ENCODE measurements at regions not wholly inside any gene's neighbourhood (a gene's known extent, or its start where the extent isn't known, plus 50 kb on each side); places are given as distances from the start of the nearest gene placed in this dataset.

DNA sequence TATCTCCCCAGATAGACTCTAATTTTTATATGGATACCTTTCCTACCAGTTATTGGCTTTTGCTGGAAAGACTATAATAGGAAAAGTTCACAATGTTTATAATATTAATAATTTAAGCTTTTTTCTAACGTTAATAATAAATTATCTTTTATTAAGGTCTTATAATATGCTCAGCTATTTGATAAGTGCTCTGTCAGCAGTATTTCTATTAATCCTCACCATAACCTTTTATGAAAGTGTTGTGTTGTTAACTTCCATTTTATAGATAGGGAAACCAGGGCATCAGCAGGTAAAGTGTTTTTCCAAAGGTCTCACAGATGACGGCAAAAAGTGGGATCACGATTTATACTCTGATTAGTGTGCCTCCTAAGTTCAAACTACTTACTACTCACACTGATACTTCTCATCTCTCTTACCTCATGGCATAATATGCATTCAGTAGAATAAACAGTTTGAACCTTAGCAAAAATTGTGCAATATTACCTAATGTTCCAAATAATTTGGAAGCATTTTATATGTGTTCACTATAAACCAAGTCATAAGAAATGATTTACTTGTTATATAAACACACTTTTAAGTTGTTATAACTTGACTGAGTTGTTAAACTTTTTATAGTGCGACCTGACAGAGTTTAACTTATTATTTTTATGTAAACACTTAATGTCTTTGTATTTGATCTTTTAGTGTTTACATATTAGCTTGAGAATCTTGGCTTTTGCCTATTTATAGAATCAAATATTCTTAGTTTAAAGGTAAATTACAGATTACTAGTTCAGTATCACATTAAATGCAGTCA, 274.9 kb upstream of the DCBLD2 start:
- no peak for DNase-seq

DNA sequence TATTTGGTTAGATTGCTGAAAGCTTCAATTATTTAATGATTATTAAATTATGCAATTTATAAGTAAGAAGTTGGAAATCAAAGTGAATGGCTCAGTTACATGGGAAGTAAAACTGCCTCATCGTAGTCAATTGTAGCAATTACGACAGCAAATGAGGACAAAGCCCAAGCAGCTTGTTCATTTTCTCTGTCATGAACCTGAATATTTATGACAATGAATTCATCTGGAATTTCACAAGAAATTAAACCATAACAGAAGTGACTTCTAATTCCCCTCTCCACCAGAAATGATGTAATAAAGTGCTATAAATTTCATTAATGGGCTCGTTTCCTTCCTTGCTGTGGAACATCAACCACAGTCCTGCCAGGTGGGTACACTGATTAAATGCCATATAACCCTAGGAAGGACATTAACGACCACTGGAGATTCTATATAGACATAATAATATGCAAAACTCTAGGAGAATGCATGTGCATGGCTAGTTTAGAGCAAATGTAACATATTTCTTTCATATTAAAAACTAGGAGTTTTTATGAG, 273.8 kb upstream of the DCBLD2 start:
- no peak for DNase-seq

DNA sequence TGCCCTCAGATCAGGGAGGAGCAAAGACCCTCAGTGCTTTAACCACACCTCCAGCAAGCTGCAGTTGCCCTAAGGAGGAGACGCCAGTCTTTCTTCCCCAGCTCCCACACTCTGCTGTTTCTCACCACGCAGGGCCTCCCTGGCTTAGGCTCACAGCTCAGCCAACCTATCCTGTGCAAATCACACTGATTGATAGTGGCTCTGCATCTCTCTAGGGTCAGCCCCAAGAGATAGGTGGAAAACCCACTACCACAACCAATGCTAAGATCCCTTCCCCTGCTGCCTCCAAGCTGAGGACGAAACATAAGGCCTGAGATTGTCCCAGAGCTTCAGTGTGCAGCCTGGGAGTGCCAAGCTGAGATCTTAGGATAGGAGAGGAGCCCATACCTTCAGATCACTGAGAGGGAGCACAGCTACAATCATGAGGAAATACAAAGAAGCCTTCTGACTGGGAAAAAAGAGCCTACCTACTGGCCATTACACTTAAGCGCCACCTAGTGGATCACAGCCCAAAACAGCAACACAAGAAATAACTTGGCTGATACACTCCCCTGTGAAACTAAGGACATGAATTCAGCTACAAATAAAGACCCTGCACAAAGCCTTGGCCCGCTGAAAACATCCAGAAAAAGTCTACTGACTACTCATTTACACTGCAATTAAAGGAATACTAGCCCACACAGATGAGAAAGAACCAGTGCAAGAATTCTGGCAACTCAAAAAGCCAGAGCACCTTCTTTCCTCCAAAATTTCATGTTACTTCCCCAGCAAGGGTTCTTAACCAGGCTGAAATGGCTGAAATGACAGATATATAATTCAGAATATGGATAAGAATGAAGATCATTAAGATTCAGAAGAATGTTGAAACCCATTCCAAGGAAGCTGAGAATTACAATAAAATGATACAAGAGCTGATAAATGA, 271.5 kb upstream of the DCBLD2 start:
- DNase-seq, result peak; percentile 29 to 52

DNA sequence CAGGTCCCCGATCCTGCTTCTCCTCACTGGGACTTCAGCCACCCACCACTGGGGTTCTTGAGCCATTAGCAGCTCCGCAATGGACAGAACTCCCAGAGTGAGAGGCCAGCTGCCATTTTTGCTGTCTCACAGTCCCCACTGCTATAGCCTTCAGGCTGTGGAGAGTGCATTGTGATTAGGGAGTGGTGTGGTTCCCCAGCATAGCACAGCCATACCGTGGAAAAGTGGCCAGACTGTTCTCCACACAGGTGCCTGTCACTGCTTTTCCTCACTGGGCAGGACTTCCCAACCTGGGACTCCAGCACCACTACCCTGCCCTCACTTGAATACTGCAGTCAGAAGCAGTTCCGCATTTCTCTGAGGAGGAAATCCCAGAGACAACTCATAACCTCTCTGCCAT, 270.3 kb upstream of the DCBLD2 start:
- no peak for DNase-seq

DNA sequence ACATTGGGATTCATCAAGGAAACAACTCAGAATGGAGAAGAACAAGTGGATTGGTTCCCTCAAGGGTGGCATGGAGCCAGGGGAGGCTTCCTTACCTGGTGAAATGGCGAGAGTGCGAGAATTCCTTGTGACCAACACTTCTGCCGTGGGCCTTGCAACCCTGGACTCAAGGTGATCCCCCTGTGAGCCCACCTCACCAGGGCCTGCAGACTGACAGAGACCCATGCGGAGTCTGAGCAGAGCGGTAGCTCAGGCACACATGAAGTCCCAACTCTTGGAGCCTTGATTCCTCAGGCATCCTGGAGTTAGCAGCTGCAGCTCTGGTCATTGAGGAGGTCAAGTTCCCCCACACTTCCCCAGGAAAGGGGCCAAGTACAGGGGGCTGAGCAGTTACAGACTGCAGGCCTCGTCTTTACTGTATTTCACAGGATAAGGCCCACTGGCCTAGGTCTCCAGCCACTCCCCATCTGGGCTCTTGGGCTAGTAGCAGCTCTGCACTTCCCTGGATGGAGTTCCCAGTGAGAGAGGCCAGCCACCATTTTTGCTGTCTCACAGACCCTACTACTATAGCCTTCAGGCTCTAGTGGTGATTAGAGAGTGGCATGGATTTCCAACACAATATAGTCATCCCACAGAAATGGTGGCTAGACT, 269.5 kb upstream of the DCBLD2 start:
- DNase-seq, result no peak

DNA sequence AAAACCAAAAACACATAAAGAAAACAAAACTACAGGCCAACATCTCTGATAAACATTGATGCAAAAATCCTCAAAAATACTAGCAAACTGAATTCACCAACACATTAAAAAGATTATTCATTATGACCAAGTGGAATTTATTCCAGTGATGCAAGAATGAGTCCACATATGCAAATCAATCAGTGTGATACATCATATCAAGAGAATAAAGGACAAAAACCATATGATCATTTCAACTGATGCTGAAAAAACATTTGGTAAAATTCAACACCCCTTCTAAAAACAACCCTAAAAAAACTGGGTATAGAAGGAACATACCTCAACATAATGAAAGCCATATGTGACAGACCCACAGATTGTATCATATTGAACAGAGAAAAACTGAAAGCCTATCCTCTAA, 265.6 kb upstream of the DCBLD2 start:
- no peak for DNase-seq

DNA sequence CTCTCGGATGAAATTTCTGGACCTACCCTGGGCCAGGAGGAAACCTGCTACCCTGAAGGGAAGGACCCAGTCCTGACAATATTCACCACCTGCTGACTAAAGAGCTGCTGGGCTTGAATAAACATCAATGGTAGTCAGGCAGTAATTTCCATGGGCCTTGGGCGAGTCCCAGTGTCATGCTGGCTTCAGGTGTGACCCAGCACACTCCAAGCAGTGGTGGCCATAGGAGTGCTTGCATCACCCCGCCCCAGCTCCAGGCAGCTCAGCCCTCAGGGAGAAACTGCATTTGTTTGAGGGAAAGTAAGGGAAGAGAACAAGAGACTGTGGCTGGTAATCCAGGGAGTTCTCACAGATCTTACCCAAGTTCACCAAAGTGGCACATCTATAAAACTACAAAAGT, 261.8 kb upstream of the DCBLD2 start:
- no peak for DNase-seq

DNA sequence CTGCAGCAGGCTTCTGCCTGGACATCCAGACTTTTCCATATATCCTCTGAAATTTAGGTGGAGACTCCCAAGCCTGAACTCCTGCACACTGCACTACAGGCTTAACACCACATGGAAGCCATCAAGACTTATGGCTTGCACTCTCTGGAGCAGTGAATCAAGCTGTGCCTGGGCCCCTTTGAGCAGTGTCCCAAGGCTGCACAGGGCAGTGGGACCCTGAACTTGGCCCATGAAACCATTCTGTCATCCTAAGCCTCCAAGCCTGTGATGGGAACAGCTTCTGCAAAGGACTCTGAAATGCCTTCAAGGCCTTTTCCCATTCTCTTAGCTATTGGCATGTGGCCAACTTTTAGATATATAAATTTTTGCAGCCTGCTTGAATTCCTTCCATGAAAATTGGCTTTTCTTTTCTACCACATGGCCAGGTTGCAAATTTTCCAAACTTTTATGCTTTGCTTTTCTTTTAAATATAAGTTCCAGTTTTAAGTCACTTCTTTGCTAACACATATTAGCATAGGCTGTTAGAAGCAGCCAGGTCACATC, 257.8 kb upstream of the DCBLD2 start:
- no peak for DNase-seq

DNA sequence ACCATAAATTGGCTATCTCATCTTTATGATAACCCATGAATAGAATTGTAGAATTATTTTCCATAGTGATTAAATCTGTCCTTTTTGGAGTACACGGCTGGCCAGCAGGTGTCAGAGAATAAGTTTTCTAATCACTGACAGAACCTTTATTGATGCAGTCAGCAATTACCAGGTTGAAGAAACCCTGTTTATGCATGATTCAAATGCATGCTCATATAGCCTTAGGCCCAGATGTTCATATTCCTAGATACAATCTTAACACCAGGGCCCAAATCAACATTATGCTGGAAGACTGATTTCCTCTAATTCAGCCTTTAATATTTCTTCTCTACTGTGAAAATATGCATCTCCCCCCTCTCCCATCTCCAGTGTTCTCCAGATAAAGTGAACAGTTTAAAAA, 243.5 kb upstream of the DCBLD2 start:
- no peak for DNase-seq

DNA sequence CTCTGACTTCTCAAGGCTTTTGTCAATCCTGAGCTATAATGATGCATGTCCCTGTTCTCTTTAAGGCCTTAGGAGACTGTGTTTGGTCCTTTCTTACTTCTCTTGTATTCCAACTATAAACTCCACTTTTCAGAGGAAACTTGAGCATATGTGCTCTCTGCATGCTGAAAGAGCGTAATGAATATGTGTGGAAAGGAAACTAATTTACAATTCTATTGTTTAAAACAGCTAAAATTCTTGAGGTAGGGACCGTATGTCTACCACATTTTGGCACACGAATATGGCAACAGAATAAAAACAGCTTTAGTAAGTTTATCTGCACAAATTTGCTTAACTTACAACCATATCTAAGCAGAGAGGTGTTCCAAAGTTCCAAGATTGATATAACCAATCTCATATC, 242.0 kb upstream of the DCBLD2 start:
- no peak for DNase-seq

DNA sequence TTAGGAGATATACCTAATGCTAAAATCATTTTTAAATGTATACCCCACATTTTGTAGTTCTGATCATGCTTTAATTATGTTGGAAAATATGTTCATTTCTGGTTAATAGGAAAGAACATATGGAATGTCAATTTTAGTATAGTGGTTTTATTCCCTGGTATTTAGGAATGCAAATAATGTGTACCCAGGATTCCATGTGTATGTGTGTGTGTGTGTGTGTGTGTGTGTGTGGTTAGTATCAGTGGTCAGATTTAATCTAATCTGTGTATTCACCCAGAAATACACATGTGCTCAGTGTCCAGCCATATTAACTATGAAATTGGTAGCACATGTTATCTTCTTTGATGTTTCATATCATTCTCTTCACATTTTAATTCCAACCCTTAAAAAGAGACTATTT, 233.5 kb upstream of the DCBLD2 start:
- no peak for DNase-seq

DNA sequence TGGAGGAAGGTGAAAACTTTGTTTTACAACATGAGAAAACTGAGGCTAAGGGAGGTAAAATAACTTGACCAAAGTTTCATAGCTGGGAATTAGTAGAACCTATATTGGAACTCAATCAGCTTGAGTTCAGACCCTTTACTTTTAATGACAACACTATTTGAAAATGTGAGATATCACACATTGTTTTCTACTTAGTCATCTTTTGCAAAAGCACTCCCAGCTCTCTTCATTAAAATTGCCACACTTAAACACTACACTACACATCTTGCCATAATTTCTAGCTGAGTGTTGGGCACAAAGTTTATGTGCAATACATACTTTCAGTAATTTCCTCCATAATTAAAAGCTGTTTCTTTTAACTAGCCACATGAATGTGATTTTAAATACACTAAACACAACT, 230.4 kb upstream of the DCBLD2 start:
- no peak for DNase-seq

DNA sequence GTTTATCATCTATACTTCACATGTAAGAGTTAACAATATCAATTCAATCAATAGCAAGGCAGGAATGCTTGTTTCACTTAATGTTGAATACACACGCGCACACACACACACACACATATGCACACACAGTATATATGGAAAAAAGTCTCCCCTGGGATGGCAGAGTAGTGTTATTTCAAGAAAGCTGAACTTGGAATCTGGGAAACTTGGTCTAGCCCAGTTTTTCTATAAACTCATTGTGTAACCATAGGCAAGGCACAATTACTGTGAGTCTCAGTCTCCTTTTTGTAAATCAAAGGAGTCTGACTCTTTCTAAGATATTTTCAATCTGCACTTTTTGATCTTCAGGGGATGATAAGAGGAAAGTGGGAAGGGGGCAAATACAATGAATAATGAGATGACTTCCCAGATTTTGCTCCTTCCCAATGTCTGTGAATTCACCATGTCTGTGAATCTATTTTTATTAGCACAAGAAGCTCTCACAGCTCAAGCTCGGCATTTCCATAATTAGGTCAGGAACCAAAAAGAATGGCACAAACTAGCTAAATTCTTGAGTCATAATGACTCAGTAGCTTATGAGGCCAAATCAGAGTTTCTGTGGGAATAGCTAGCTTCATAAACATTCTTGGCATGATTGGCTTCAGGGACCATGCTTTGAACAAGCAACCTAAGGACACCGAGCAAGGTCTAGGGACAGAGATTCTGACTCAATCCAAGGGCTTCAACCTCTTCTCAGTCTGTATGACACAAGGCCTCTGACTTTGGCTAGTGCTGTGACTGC, 227.4 kb upstream of the DCBLD2 start:
- DNase-seq, result no peak

DNA sequence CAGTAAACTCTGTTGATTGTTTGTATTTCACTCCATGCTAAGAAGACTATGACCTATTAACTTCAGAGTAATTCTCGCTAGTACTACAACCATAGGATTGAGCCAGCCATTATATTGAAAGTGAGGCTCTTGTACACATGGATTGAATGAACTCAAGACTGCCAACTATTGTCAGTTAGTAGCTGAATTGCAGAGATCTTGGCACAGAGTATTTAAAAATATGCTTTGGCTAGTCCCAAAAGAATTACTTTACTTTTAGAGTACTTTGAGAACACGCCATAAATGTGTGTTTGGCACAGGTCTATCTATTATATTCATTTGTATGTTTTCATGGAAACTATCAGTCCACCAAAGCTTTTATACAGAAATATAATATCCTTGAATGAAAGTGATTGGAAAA, 226.7 kb upstream of the DCBLD2 start:
- no peak for DNase-seq

DNA sequence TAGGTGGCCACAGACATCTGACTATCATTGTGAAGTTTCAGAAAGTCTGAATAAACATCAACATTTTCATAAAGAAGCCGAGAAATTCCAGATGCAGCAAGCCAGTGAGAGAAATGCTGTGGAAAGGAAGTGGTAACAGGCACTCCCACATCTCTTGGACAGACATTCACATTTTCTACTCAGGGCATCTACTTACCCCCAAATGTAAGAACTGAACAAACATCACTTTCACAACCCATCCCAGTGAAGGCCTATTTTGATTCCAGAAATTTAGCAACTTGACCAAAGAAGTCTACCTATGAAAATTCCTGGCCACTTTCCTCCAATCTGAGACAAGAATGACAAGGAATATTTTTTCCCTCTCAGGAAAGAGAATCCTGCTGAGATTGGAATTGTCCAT, 224.8 kb upstream of the DCBLD2 start:
- no peak for DNase-seq

DNA sequence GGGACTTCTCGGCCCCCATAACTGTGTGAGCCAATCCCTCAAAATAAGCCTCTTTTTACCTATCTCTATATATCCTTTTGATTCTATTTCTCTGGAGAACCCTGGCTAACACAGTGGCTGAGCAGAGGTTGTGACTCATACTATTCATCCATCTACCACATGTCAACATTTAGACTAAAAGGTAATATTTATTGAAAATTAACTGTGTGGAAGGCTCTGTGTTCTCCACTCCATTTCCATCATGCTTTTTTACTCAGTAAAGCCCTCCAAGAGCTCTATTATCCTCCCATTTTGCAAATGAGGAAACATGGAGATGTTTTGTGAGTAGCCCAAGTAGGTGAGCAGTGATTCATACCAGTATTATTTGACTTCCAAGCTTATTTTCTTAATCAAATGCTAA, 217.9 kb upstream of the DCBLD2 start:
- no peak for DNase-seq

DNA sequence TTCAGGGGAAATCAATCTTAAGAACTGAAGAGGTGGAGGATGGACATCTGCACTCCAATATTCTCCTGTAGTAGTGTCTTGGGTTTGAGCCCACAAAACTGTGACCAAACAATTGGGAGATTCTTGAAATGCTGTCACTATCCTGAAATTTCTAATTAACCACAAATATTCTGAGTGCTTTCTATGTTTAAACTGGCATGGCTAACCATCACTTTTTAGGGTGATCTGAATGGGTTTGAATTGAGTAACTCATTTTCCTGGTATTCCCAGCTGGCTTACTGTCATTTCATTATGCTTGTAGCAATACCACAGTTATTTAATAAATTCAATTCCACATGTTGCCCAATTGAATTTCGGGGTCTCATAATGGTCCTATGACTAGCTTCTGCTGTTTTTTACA, 216.9 kb upstream of the DCBLD2 start:
- no peak for DNase-seq

DNA sequence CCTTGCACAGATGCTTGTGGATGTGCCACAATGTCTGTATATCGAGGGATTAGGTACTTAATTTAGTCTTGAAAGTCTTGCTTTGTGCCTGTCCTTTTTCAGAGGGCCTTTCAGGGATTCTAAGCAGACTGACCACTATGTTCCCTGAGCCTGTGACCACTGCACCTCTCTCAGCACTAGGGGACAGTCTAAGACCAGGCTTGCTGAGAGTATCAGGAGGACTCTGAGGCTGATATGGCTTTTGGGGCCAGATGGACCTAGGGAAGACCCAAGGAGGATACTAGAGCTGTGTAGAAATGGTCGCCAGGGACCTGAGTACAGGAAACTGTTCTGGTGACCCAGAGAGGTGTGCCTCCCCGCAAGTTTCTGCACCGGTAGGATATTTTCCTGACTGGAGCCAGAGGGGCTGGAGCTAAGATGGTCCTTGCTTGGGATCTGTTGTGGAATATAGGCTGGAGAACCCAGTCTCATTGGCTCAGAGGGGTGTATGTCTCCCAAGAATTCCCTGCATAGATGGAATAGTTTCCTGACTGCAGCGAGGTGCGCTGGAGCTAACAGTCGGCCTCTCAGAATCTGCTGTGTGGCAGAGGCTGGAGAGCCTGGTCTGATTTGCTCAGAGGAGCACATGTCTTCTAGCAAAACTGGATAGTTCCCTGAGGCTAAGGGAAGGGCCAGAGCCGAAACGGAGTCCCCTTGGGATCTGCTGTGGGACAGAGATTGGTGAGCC, 213.2 kb upstream of the DCBLD2 start:
- no peak for DNase-seq

DNA sequence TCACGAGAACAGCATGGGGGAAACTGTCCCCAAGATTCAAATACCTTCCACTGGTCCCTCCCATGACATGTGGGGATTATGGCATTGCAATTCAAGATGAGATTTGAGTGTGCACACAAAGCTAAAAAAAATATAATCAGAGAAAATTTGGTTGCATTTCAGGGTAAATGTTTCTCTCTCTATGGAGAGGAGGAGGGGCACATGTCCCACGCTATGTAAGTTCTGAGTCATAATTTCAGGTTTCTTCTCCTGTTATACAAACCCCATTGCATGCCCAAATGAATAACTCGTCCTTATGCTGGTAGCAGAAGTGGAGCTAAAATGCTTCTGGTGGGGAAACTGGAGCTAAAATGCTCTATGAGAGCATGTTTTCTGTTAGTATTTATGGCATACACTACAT, 209.7 kb upstream of the DCBLD2 start:
- no peak for DNase-seq

DNA sequence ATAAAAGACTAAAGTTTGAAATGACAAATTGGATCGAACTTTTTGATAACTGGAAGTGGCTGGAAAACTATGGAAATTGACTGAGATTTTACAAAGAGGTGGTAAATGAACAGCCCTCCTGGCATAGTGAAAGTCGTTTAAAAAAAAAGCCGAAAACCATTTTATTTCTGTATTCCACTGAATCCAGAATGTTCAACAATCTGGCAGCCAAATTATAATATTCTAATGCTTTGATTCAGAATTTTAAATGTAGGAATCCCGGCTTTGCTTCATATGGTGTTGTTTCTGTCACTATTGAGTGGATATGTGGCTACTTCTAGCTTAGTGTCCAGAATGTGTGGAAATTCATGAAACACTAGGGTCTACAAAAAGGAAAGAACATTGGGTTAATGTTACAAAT, 208.9 kb upstream of the DCBLD2 start:
- DNase-seq, result no peak

DNA sequence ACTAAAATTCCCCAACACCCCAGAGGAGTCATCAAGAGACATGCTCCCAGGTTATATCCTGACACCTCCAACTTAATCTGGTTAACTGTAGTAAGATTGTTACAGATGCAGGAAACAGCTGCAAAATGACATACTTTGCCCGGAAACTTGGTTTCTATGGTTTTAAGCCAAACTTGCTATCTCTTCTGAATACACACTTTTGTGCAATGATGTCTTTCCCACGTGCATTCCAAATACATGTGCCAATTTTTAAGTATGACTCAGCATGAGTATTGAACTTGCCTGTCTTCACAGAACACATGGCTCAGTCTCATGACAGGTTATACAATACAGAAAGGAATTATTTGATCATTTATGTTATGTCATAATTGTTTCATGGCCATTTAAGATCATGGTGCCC, 207.0 kb upstream of the DCBLD2 start:
- peak; percentile 2 to 5 for DNase-seq

DNA sequence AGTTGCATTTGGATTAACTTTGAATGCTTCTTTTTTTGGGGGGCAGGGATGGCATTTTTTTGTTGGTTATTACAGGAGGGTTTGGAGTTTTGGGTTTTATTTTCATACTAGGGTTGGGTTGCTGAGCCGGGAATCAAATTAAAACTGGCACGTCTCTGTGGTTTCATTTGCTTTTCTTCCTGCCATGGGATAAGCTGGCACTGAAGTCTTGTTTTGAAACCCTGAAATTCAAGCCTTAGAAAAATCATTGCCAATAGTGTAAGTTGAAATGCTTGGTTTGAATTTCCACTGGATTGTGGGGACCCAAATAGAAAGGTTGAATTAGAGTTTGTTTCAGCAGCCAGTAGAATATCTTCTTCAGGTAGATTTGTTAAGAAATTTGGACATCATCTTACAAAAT, 193.1 kb upstream of the DCBLD2 start:
- DNase-seq, result no peak
